ENCODE measurements at regions not wholly inside any gene's neighbourhood (a gene's known extent, or its start where the extent isn't known, plus 50 kb on each side); places are given as distances from the start of the nearest gene placed in this dataset.

DNA sequence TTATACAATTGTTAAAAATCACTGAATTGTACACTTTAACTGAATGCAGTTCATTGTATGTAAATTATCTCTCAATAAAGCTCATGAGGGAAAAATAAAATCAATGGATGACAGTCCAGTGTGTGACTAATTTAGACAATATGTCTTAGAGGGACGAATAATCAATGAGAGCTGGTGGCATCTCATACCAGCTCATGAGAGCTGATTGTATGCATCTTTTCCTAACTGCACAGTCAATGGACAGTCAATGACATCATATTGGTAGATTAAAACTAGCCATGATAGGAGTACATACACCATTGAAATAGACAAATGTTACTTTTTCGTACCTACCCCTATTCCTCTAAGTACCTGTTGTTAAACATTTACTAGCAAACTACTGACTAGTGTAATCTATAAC is 946.1 kb downstream of the SQOR start:
- TF ChIP-seq, protein P1, sequence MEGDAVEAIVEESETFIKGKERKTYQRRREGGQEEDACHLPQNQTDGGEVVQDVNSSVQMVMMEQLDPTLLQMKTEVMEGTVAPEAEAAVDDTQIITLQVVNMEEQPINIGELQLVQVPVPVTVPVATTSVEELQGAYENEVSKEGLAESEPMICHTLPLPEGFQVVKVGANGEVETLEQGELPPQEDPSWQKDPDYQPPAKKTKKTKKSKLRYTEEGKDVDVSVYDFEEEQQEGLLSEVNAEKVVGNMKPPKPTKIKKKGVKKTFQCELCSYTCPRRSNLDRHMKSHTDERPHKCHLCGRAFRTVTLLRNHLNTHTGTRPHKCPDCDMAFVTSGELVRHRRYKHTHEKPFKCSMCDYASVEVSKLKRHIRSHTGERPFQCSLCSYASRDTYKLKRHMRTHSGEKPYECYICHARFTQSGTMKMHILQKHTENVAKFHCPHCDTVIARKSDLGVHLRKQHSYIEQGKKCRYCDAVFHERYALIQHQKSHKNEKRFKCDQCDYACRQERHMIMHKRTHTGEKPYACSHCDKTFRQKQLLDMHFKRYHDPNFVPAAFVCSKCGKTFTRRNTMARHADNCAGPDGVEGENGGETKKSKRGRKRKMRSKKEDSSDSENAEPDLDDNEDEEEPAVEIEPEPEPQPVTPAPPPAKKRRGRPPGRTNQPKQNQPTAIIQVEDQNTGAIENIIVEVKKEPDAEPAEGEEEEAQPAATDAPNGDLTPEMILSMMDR (IDR thresholded peaks at IDR 0.05) = no peak
- TF ChIP-seq EZH2 (IDR thresholded peaks at IDR 0.05; ENCODE audit: borderline replicate concordance, insufficient read depth, low read depth, low read length, poor library complexity, severe bottlenecking) = no peak

Measured in B cell (primary cell).